ENCODE measurements at regions not wholly inside any gene's neighbourhood (a gene's known extent, or its start where the extent isn't known, plus 50 kb on each side); places are given as distances from the start of the nearest gene placed in this dataset.

- TF ChIP-seq CTCF (IDR thresholded peaks at IDR 0.05) (no peak), POLR2A (IDR thresholded peaks at IDR 0.05) (no peak)
These were observed 460.0 kb downstream of the BUD13 start for GRCh38 chr11:116312570-116313391.

Measured in esophagus squamous epithelium (tissue), 4 donors.